Mesothelial cell of epicardium (in vitro differentiated cells): ENCODE measurements at regions not wholly inside any gene's neighbourhood (a gene's known extent, or its start where the extent isn't known, plus 50 kb on each side); places are given as distances from the start of the nearest gene placed in this dataset.

Experiments used
- DNase-seq, 2 experiments: peaks; one replicate each; pipeline ENCODE4 v3.0.0; 2021; ENCODE audit warnings: low spot score in 2 of 2; ENCODE audit not compliant: unreplicated experiment in 2 of 2
- H3K27ac Mint-ChIP-seq: 2 replicates; pipeline ENCODE4 v1.8.0; 2021; ENCODE audit warnings: mixed read lengths
- H3K27me3 Mint-ChIP-seq: 2 replicates; pipeline ENCODE4 v1.8.0; 2021; ENCODE audit warnings: low read depth, mixed read lengths
- H3K36me3 Mint-ChIP-seq: 2 replicates; pipeline ENCODE4 v1.8.0; 2021; ENCODE audit warnings: mixed read lengths
- H3K4me1 Mint-ChIP-seq: 2 replicates; pipeline ENCODE4 v1.8.0; 2021; ENCODE audit warnings: mixed read lengths
- H3K4me3 Mint-ChIP-seq: 2 replicates; pipeline ENCODE4 v1.8.0; 2021; ENCODE audit warnings: mild to moderate bottlenecking, moderate library complexity, mixed read lengths
- H3K9me3 Mint-ChIP-seq: 2 replicates; pipeline ENCODE4 v1.8.0; 2021; ENCODE audit warnings: mixed read lengths
- CTCF ChIP-seq: fragments of 200-600 bp; sonication (generic); IDR thresholded peaks from one replicate; pipeline ENCODE4 v1.5.0; 2021; ENCODE audit warnings: antibody characterized with exemption; ENCODE audit not compliant: unreplicated experiment

DNA sequence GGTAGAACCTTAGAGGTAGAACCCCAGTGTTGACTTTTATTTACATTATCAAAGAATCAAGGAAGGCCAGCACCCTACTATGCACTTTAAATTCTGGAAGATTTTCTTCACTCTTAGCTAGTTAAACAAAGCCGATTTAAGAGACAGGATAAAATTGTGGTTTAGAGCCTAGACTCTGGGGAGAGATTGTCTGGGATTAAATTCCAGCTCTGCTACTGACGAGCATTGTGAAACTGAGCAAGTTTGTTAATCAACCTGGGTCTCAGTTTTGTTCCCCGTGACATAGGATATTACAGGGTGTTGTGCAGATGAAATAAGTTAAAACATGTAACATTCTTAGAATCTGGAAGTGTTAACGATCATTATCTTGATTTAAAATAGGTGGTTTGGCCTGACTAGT is 83.5 kb downstream of the FEM1C start:
- TF ChIP-seq CTCF: no peak
- no peak for DNase-seq
- Mint-ChIP-seq H3K36me3 (no peaks in the 10 kb centered on the region), H3K27ac (no peak overlapping the region), H3K9me3 (no peaks in the 10 kb centered on the region), H3K4me1 (peaks cover 6% of the 10 kb centered on the region), H3K27me3 (no peaks in the 10 kb centered on the region), H3K4me3 (no peak overlapping the region)

DNA sequence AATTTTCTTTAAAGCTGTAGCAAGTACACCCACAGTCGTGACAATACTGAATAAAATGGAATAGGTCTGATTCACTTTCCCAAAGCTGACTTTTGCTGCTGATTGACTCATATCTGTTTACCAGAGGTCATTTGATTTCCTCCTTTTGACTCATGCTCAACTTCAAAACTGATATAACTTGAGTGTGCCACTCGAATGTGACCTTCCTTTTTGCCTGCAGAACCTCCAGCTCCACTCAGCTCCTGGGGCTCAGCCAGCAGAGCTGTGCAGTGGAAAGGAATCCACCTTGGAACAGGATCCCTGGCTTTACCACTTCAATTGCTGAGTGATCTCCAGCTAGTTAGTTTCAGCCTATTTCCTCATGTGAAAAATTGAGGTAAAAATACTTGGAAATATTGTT is 84.1 kb downstream of the FEM1C start:
- no peaks in the 10 kb centered on the region for H3K9me3 Mint-ChIP-seq
- no peaks in the 10 kb centered on the region for H3K27me3 Mint-ChIP-seq
- no peak overlapping the region for H3K27ac Mint-ChIP-seq
- no peaks in the 10 kb centered on the region for H3K36me3 Mint-ChIP-seq
- H3K4me1 Mint-ChIP-seq: peaks cover 6% of the 10 kb centered on the region
- no peak for TF ChIP-seq CTCF
- no peak for DNase-seq
- no peak overlapping the region for H3K4me3 Mint-ChIP-seq

GRCh38 chr5:115459855-115460341 is 84.7 kb downstream of the FEM1C start:
- no peaks in the 10 kb centered on the region for H3K27me3 Mint-ChIP-seq
- no peak overlapping the region for H3K27ac Mint-ChIP-seq
- TF ChIP-seq CTCF: no peak
- no peaks in the 10 kb centered on the region for H3K36me3 Mint-ChIP-seq
- DNase-seq: no peak
- peaks cover 6% of the 10 kb centered on the region for H3K4me1 Mint-ChIP-seq
- H3K9me3 Mint-ChIP-seq: no peaks in the 10 kb centered on the region
- H3K4me3 Mint-ChIP-seq: no peak overlapping the region

- peaks cover 3% of the 10 kb centered on the region for H3K4me1 Mint-ChIP-seq
- no peaks in the 10 kb centered on the region for H3K27me3 Mint-ChIP-seq
- H3K4me3 Mint-ChIP-seq: no peak overlapping the region
- H3K9me3 Mint-ChIP-seq: no peaks in the 10 kb centered on the region
- H3K27ac Mint-ChIP-seq: no peak overlapping the region
- TF ChIP-seq CTCF: no peak
- H3K36me3 Mint-ChIP-seq: no peaks in the 10 kb centered on the region
- no peak for DNase-seq
These were observed 86.2 kb downstream of the FEM1C start for GRCh38 chr5:115458416-115458815.

GRCh38 chr5:115458003-115458409 is 86.6 kb downstream of the FEM1C start:
- Mint-ChIP-seq H3K27ac (no peak overlapping the region), H3K36me3 (no peaks in the 10 kb centered on the region)
- TF ChIP-seq CTCF: no peak

DNA sequence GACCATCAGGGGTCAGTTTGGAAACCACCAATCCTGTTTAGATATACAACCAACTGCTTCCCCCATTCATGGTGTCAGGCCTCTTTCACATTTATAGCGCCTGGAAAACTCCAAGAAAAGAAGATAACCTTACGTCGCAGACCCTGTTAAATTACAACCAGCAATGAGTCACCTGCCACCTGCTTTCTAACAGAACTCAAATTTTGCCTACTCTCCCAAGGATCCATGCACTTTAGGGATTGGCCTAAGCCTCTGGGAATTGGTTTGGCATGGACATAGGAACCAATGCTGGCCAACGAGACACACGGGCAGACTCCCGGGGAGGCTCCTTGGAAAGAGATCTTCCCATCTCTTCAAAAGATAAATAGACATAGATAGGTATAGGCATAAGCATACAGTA is 87.0 kb downstream of the FEM1C start:
- H3K36me3 Mint-ChIP-seq: no peaks in the 10 kb centered on the region
- TF ChIP-seq CTCF: no peak
- no peak overlapping the region for H3K27ac Mint-ChIP-seq
- no peak for DNase-seq
- H3K4me1 Mint-ChIP-seq: peaks cover 2% of the 10 kb centered on the region
- H3K27me3 Mint-ChIP-seq: no peaks in the 10 kb centered on the region
- no peaks in the 10 kb centered on the region for H3K9me3 Mint-ChIP-seq
- no peak overlapping the region for H3K4me3 Mint-ChIP-seq

More at GRCh38 chr5:115458003-115458409, 86.6 kb downstream of the FEM1C start:
- Mint-ChIP-seq H3K27me3 (no peaks in the 10 kb centered on the region), H3K9me3 (no peaks in the 10 kb centered on the region), H3K4me3 (no peak overlapping the region), H3K4me1 (peaks cover 2% of the 10 kb centered on the region)
- DNase-seq: no peak
